HAP-1 (cell line): ENCODE measurements at regions not wholly inside any gene's neighbourhood (a gene's known extent, or its start where the extent isn't known, plus 50 kb on each side); places are given as distances from the start of the nearest gene placed in this dataset.

Source experiments
- DNase-seq, 2 experiments: peaks; one replicate each; pipeline ENCODE4 v3.0.0-alpha.2; 2016 to 2020; ENCODE audit warnings: low spot score in 2 of 2
- H3K27me3 ChIP-seq: fragments of 250-450 bp; sonication (Bioruptor Pico); 2 replicates; pipeline ENCODE4 v1.5.1; 2020; ENCODE audit warnings: low read depth, mild to moderate bottlenecking, moderate library complexity
- H3K36me3 ChIP-seq: fragments of 250-450 bp; sonication (Bioruptor Pico); replicated peaks from 2 replicates; pipeline ENCODE4 v1.5.1; 2020; ENCODE audit warnings: mild to moderate bottlenecking
- H3K4me1 ChIP-seq: fragments of 250-450 bp; sonication (Bioruptor Pico); 2 replicates; pipeline ENCODE4 v1.5.1; 2020; ENCODE audit warnings: mild to moderate bottlenecking
- H3K4me3 ChIP-seq: fragments of 250-450 bp; sonication (Bioruptor Pico); 2 replicates; pipeline ENCODE4 v1.5.1; 2020; ENCODE audit warnings: mild to moderate bottlenecking, moderate library complexity
- H3K9me3 ChIP-seq: fragments of 250-450 bp; sonication (Bioruptor Pico); 2 replicates; pipeline ENCODE4 v1.5.1; 2020; ENCODE audit warnings: mild to moderate bottlenecking, moderate library complexity
- in situ Hi-C: fragments of 300-500 bp; cut with MboI; formaldehyde crosslinking; loops from 3 replicates; pipeline ENCODE4 v1.14.3; 2020; ENCODE audit warnings: low sequenced_read_pairs, inconsistent platforms, mixed read lengths

DNA sequence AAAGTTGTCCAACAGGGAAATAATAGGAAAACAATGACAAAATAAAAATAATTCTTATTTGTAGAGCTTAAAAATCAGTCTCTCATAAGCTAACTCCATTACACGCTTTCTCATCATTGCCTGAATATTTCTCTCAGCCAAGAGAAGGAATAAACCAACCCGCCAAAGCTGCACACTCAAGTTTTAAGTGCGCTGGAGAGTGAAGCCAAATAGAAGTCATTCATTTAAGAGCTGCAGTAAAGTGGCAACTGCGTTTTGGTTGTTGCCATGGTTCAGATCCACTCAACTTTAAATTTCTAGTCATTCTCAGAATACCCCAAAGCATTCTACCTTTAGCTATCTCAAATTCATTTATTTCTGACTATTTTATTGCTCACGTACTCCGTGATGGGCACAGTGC lies 230.7 kb downstream of the CBLN4 start:
- H3K4me1 ChIP-seq: no peaks in the 10 kb centered on the region
- H3K27me3 ChIP-seq: no peaks in the 10 kb centered on the region
- no peaks in the 10 kb centered on the region; the same call in 1 of the 2 replicates for H3K9me3 ChIP-seq
- in situ Hi-C loops: no loop called here
- no peak for DNase-seq
- H3K36me3 ChIP-seq: no peaks in the 10 kb centered on the region
- H3K4me3 ChIP-seq: no peak overlapping the region

DNA sequence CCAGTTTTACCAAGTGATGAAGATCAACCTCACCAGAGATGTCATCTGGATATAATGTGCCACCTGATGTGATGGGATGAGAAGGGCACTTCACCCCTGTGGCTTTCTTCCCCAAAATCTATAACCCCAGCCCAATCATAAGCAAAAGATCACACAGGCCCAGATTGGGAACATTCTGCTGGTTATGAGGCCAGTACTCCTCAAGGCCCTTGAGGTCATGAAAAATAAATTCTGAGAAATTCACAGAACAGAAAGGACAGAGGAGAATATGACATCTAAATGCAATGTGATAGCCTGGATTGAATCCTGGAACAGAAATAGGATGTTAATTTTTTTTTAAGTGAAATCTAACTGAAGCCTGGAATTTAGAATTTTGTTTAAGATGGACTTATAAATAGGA lies 243.5 kb downstream of the CBLN4 start:
- no peak overlapping the region for H3K4me3 ChIP-seq
- in situ Hi-C loops: no loop called here
- no peak for DNase-seq
- no peaks in the 10 kb centered on the region for H3K9me3 ChIP-seq
- H3K27me3 ChIP-seq: no peaks in the 10 kb centered on the region
- H3K36me3 ChIP-seq: no peaks in the 10 kb centered on the region
- H3K4me1 ChIP-seq: no peaks in the 10 kb centered on the region

DNA sequence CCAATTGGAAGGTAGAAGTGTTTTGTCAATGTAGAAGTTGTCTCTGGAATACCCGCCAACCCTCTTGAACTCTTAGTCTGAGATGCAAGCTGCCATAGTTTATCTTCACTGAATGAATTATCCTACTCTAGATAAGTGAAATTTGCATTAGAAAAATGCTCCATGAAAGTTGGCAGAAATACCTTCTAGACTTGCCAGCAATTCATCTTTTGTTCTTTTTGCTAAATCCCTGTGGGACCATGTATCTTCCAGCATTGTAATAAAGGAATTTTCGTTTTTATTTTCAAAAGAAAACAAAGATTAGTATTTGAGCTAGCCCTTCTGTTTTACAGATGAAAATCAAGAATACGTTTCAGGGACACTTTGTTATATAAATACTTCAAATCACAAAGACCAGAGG lies 244.2 kb downstream of the CBLN4 start:
- Histone ChIP-seq H3K4me3 (no peak overlapping the region), H3K4me1 (no peaks in the 10 kb centered on the region), H3K9me3 (no peaks in the 10 kb centered on the region), H3K36me3 (no peaks in the 10 kb centered on the region), H3K27me3 (no peaks in the 10 kb centered on the region)
- no peak for DNase-seq
- in situ Hi-C loops: no loop called here

DNA sequence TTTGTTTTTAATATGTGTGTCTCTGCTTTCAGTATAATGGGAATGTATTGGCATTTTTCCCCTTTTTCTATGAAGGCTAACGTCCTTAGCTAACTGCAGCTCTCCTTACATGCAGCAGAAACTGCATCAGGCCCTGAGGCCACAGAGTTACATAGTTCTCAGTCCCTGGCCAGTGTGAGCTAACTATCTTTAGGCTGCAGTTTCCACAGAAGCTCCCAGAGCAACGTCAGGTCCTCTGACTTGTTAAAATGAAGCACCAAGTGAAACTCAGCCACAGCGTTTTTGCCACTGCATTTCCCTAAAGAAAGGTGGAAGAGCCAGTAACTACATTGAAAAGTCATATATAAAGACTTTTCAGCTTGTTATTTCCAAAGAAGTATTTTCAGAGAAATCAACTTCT lies 244.7 kb downstream of the CBLN4 start:
- Histone ChIP-seq H3K4me3 (no peak overlapping the region), H3K4me1 (no peaks in the 10 kb centered on the region), H3K27me3 (no peaks in the 10 kb centered on the region), H3K9me3 (no peaks in the 10 kb centered on the region), H3K36me3 (no peaks in the 10 kb centered on the region)
- no peak for DNase-seq
- in situ Hi-C loops: no loop called here

DNA sequence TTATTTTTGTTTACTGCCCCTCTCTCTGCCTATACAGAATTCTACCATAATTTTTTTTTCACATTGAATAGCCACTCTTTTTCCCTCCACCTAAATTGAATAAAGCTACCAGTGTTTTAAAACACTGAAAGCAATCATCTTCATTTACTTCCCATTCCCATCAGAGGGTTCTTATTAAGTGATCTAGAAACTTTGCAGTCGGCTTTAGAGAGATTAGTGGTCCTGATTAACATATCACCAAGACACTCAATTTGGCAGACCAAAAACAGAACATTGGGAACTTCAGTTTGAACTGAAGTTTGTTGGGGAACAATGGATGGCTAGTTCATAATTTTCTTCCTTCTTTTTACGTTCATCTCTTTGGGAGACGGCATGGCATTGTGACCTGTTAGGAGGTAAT lies 249.5 kb downstream of the CBLN4 start:
- Histone ChIP-seq H3K4me1 (no peaks in the 10 kb centered on the region), H3K4me3 (no peak overlapping the region), H3K27me3 (no peaks in the 10 kb centered on the region), H3K36me3 (no peaks in the 10 kb centered on the region), H3K9me3 (no peaks in the 10 kb centered on the region)
- in situ Hi-C loops: no loop called here
- no peak for DNase-seq

DNA sequence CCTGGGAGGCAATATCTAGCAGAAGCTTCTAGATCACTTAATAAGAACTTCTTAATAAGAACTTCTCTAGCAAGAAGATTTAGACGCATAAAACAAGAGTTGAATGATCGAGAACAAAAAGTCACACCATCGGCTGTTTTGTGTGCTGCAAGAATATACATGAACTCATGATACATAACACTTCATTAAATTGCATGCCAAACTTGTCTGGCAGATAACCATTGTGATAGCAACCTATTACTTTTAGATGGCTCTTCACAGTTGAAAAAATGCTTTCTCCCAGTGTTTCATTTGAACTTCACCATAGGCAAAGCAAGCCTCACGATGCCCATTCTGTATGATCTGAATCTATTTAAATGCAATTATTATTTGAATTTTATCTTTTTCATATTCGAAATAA lies 249.9 kb downstream of the CBLN4 start:
- Histone ChIP-seq H3K9me3 (no peaks in the 10 kb centered on the region), H3K27me3 (no peaks in the 10 kb centered on the region), H3K36me3 (no peaks in the 10 kb centered on the region), H3K4me3 (no peak overlapping the region), H3K4me1 (no peaks in the 10 kb centered on the region)
- no peak for DNase-seq
- in situ Hi-C loops: no loop called here

DNA sequence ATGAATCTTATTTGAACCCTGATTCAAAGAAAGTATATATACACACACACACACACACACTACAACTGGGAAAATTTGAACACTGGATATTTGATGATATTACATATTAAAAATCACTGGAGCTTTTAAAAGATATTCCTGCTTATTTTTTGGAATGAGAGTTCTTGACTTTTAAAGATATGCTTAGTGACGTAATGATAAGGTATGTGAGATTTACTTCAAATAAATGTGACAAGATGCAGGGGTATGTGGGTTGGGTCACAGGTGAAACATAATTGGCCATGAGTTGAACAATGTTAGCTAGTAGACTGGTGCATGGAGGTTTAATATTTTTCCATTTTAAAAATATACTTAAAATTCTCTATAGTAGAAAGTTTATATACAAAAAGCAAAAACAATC lies 258.6 kb downstream of the CBLN4 start:
- in situ Hi-C loops: no loop called here
- Histone ChIP-seq H3K36me3 (no peaks in the 10 kb centered on the region), H3K9me3 (no peaks in the 10 kb centered on the region)

DNA sequence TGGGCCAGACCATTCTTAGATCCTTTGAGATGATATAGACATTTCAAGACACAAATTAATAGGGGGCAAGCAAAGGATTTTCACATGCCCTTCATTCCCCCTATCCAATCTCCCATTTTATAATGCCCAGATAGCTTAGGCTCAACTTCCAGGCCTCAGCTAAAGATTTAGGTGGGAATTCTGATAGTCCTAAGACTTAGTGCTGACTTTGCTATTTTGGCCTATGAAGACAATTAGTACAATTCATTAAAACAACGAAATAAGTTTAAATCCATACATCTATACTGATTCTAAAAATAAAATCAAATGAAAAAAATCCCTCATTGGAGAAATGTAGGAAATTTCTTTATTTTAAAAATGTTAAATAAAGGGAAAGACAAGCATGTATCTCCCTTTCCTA lies 259.5 kb downstream of the CBLN4 start:
- Histone ChIP-seq H3K27me3 (no peaks in the 10 kb centered on the region), H3K36me3 (no peaks in the 10 kb centered on the region), H3K4me3 (no peak overlapping the region), H3K9me3 (no peaks in the 10 kb centered on the region), H3K4me1 (no peaks in the 10 kb centered on the region)
- DNase-seq: no peak
- in situ Hi-C loops: no loop called here

More for the DNA sequence above, 258.6 kb downstream of the CBLN4 start:
- Histone ChIP-seq H3K27me3 (no peaks in the 10 kb centered on the region), H3K4me1 (no peaks in the 10 kb centered on the region), H3K4me3 (no peak overlapping the region)
- no peak for DNase-seq

DNA sequence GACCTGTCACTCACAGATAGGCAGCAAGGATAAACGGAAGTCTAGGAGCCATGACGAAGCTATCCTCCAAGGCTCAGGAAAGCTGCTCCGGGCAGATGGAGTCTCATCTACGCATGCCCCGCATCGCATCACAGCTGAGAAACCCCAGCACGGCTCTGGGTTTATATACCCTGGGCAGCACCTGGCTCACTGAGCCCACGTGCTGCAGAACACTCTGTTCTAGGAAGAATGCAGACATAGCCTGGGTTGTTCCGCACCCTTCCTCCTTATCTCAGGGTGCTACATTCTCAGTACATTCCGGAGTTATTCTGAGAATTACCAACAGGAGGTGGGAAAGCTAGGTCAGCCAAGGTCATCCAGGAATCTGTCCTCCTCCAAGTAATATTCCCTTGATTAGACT lies 260.4 kb downstream of the CBLN4 start:
- DNase-seq: no peak
- H3K27me3 ChIP-seq: no peaks in the 10 kb centered on the region
- no peaks in the 10 kb centered on the region for H3K4me1 ChIP-seq
- H3K4me3 ChIP-seq: no peak overlapping the region
- in situ Hi-C loops: no loop called here
- no peaks in the 10 kb centered on the region for H3K9me3 ChIP-seq
- no peaks in the 10 kb centered on the region for H3K36me3 ChIP-seq

DNA sequence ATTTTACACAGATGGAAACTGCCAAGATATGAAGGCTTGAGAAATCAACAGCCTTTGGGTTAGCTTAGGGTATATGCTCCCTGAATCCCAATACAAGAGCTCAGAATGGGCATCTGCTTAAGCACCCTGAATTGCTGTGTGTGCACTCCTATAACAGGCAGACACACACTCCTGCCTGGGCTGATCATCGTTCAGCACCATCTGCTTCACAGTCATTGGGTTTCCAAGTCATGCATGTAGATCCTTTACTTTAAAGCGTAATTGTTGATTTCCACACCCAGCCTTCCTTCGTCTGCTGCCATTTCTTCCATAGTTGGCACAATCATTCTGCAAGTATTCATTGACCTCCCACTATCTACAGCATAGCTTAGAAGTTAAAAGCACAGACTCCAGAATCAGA lies 263.5 kb downstream of the CBLN4 start:
- no peaks in the 10 kb centered on the region; the same call in 1 of the 2 replicates for H3K9me3 ChIP-seq
- in situ Hi-C loops: no loop called here
- H3K27me3 ChIP-seq: no peaks in the 10 kb centered on the region
- DNase-seq: no peak
- no peak overlapping the region for H3K4me3 ChIP-seq
- no peaks in the 10 kb centered on the region for H3K4me1 ChIP-seq
- H3K36me3 ChIP-seq: no peaks in the 10 kb centered on the region

DNA sequence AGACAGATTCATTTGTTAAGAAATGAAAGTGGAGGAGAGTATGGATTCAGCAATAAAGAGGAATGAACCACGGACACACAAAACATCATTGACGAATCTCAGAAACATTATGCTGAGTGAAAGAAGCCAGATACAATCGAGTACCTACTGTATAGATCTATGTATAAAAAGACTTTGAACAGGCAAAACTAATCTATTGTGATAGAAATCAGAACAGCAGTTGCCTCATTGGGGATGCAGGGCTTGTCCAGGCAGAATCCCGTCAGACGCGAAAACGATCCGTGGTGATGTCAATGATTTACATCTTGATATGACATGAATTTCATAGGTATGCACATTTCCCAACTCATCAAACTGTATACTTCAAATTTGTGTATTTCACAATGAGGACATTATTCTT lies 265.2 kb downstream of the CBLN4 start:
- Histone ChIP-seq H3K9me3 (no peaks in the 10 kb centered on the region; the same call in 1 of the 2 replicates), H3K27me3 (no peaks in the 10 kb centered on the region), H3K36me3 (no peaks in the 10 kb centered on the region), H3K4me1 (no peaks in the 10 kb centered on the region), H3K4me3 (no peak overlapping the region)
- in situ Hi-C loops: no loop called here
- DNase-seq: no peak

DNA sequence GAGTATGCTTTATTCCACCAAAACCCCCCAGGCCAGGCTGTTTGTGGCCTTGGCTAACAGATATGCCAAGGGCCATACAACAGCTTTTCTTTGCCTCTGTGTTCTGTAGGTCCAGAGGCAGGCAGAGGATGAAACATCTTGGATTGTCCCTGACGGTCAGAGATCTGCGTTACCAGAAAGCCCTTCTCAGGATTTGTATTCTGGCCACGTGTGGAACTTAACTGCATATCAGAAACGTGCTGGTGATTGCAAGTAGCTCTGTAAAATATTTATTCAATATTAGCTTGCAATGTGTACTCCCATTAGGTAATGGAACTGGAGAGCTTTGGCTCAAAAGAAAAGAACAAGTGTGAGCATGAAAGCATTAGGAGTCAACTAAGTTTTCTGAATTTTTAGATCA lies 275.0 kb downstream of the CBLN4 start:
- in situ Hi-C loops: no loop called here
- Histone ChIP-seq H3K4me1 (no peaks in the 10 kb centered on the region), H3K4me3 (no peak overlapping the region), H3K27me3 (no peaks in the 10 kb centered on the region), H3K36me3 (no peaks in the 10 kb centered on the region), H3K9me3 (no peaks in the 10 kb centered on the region)
- DNase-seq: no peak

DNA sequence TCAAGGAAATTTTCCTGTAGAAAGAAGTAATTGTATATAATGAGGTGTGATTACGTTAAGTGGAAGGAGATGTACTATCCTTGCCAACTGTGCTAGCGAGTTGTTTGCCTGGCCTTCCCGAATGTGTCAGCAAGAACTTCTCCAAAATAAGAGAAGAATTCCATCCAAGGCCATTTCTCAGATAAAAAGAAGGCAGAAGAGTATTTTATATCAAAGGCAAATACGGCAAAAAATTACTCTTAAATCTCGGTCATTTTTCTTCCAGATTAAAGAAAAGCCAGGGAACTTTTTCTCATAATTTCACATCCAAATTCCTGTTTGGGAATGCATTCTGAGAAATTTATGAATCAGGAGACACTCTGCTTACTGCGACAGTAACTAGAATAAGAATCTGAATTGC lies 290.6 kb downstream of the CBLN4 start:
- Histone ChIP-seq H3K9me3 (no peaks in the 10 kb centered on the region), H3K4me1 (no peaks in the 10 kb centered on the region), H3K27me3 (no peaks in the 10 kb centered on the region), H3K4me3 (no peak overlapping the region), H3K36me3 (no peaks in the 10 kb centered on the region)
- DNase-seq: no peak
- in situ Hi-C loops: no loop called here

DNA sequence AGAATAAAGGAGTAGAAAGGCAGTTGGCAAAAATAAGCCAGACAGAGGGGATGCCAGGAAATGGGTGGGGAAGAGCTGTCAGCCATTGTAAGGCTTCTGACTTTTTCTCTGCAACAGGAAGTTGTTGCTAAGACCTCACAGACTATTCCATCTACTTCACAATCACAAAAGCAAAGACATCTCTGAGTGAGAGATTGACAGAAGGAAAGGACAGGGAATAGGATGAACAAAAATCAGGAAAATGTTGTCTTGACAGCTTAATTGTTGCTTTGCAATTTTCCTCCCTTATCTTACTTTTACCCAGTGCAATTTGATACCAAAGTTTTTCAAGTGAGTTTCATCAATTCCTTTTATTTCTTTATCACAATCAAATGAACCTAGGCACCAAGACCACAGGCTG lies 291.2 kb downstream of the CBLN4 start:
- Histone ChIP-seq H3K4me3 (no peak overlapping the region), H3K36me3 (no peaks in the 10 kb centered on the region), H3K27me3 (no peaks in the 10 kb centered on the region), H3K4me1 (no peaks in the 10 kb centered on the region), H3K9me3 (no peaks in the 10 kb centered on the region)
- in situ Hi-C loops: no loop called here
- no peak for DNase-seq

DNA sequence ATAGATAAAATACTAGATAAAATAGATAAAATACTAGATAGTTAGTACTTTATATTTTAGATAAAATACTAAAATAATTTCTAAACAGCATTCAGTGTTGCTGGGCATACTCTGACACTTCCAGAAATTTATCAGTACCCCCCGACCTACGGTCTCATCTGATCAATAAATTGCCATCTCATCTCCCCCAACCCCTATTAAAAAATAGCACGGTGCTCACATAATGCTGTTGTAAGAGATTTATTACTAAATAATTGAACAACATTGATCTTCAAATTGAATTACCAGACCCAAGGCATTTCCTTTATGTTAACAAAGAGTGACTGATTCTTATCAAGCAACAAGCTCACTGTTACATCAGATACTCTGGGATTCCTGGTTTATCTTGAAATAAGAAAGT lies 300.9 kb downstream of the CBLN4 start:
- Histone ChIP-seq H3K4me3 (no peak overlapping the region), H3K9me3 (no peaks in the 10 kb centered on the region), H3K27me3 (no peaks in the 10 kb centered on the region), H3K4me1 (no peaks in the 10 kb centered on the region), H3K36me3 (no peaks in the 10 kb centered on the region)
- no peak for DNase-seq
- in situ Hi-C loops: no loop called here
